Smooth muscle cell (in vitro differentiated cells): ENCODE measurements at regions not wholly inside any gene's neighbourhood (a gene's known extent, or its start where the extent isn't known, plus 50 kb on each side); places are given as distances from the start of the nearest gene placed in this dataset.

Experiments used
- DNase-seq: peaks from one replicate; lab custom pipeline; 2025; ENCODE audit not compliant: unreplicated experiment; lab: John Stamatoyannopoulos, UW
- H2AFZ ChIP-seq: fragments of 200-600 bp; sonication (generic); 2 replicates; pipeline ENCODE4 v1.6.0; 2016; ENCODE audit warnings: antibody characterized with exemption, low read depth, mild to moderate bottlenecking
- H3F3A ChIP-seq: fragments of 200-600 bp; sonication (generic); 2 replicates; pipeline ENCODE4 v1.6.0; 2017; ENCODE audit warnings: antibody characterized with exemption, low read depth
- H3K27ac ChIP-seq: fragments of 200-600 bp; sonication (generic); 2 replicates; pipeline ENCODE4 v1.5.1; 2016; ENCODE audit warnings: low read depth, mild to moderate bottlenecking
- H3K27me3 ChIP-seq: fragments of 200-600 bp; sonication (generic); 2 replicates; pipeline ENCODE4 v1.6.1; 2016; ENCODE audit warnings: low read depth, mild to moderate bottlenecking
- H3K36me3 ChIP-seq: fragments of 200-600 bp; sonication (generic); 2 replicates; pipeline ENCODE4 v1.5.1; 2016; ENCODE audit warnings: low read depth
- H3K4me1 ChIP-seq: fragments of 200-600 bp; sonication (generic); 2 replicates; pipeline ENCODE4 v1.5.1; 2016; ENCODE audit warnings: low read depth
- H3K4me2 ChIP-seq: fragments of 200-600 bp; sonication (generic); 2 replicates; pipeline ENCODE4 v1.6.0; 2016; ENCODE audit warnings: mild to moderate bottlenecking
- H3K4me3 ChIP-seq: fragments of 200-600 bp; sonication (generic); 2 replicates; pipeline ENCODE4 v1.5.1; 2016; ENCODE audit warnings: mild to moderate bottlenecking
- H3K79me2 ChIP-seq: fragments of 200-600 bp; sonication (generic); 2 replicates; pipeline ENCODE4 v1.6.0; 2016; ENCODE audit warnings: low read depth, mild to moderate bottlenecking
- H3K9ac ChIP-seq: fragments of 200-600 bp; sonication (generic); 2 replicates; pipeline ENCODE4 v1.6.0; 2016; ENCODE audit warnings: low read depth
- H3K9me3 ChIP-seq: fragments of 200-600 bp; sonication (generic); replicated peaks from 2 replicates; pipeline ENCODE4 v1.5.1; 2016; ENCODE audit warnings: low read depth
- H4K20me1 ChIP-seq: fragments of 200-600 bp; sonication (generic); 2 replicates; pipeline ENCODE4 v1.6.0; 2016; ENCODE audit warnings: low read depth
- CTCF ChIP-seq: fragments of 200-600 bp; sonication (generic); IDR thresholded peaks from 2 replicates; pipeline ENCODE4 v1.5.1; 2017; ENCODE audit warnings: borderline replicate concordance, mild to moderate bottlenecking, antibody characterized with exemption; ENCODE audit not compliant: insufficient read depth, poor library complexity, severe bottlenecking
- WGBS: methylation state at CpG from one replicate; pipeline ENCODE4 v1.1.7; 2016; ENCODE audit warnings: low lambda C conversion rate; 5-methylcytosine and 5-hydroxymethylcytosine counted together

DNA sequence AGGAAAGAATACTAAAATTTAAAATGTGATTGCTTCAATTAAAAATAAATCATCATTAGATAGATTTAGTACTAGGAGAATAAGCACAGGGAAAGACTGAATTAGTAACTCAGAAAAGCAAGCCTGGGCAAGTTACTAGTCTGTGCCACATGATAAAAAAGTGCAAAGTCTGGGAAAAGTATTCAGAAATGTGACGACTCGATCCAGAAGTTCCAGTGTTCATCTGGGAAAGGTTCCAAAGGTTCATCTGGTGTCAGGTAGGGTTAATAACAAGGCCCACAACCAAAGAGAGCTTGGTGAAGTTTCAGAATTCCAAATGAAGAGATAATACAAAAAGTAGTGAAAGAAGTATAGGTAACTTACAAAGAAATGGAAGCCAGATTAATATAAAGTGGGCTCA is 78.3 kb upstream of the ARSJ start:
- Histone ChIP-seq H3K27me3 (no peaks in the 10 kb centered on the region), H3K9ac (no peak overlapping the region), H3K4me2 (no peak overlapping the region), H3K36me3 (no peaks in the 10 kb centered on the region), H3K4me1 (no peaks in the 10 kb centered on the region), H2AFZ (no peak overlapping the region), H3K4me3 (no peak overlapping the region), H3K79me2 (no peaks in the 10 kb centered on the region), H3K9me3 (no peaks in the 10 kb centered on the region), H4K20me1 (no peaks in the 10 kb centered on the region), H3F3A (no peaks in the 10 kb centered on the region), H3K27ac (no peak overlapping the region)
- no peak for DNase-seq
- 80% methylated on average over 2 of the region's 2 CpGs for WGBS
- no peak for TF ChIP-seq CTCF

DNA sequence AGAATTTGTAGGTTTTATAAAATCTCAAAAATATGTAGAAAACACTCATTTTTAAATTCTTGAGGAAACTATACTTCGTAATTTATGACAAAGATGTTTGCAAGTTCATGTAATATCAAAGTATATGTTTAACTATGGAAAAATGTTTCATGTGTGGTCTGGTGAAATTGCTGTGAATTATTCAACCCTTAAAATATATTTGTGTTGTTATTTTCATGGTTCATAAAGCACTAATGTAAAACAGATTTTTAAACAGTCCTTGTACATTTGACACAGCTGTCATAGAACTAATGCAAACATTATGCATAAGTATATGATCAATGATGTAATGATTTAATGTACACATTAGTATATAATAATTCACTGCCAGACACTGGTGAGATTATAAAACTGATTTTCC is 83.1 kb upstream of the ARSJ start:
- Histone ChIP-seq H3K4me2 (no peak overlapping the region), H3K79me2 (no peaks in the 10 kb centered on the region), H3K27me3 (no peaks in the 10 kb centered on the region), H3K36me3 (no peaks in the 10 kb centered on the region), H3K9ac (no peak overlapping the region), H3K9me3 (no peaks in the 10 kb centered on the region), H3K4me1 (no peaks in the 10 kb centered on the region), H2AFZ (no peak overlapping the region), H3K27ac (no peak overlapping the region), H4K20me1 (no peaks in the 10 kb centered on the region), H3K4me3 (no peak overlapping the region), H3F3A (no peaks in the 10 kb centered on the region)
- no peak for DNase-seq
- TF ChIP-seq CTCF, result no peak
- 96% methylated on average over 1 of the region's 1 CpG for WGBS

- H3K36me3 ChIP-seq, result no peaks in the 10 kb centered on the region
- no peaks in the 10 kb centered on the region for H3K79me2 ChIP-seq
- no peak overlapping the region for H3K9ac ChIP-seq
- no peak overlapping the region for H3K4me3 ChIP-seq
- 89% methylated on average over 1 of the region's 1 CpG for WGBS
- TF ChIP-seq CTCF, result no peak
- H2AFZ ChIP-seq, result no peak overlapping the region
- no peaks in the 10 kb centered on the region for H3K4me1 ChIP-seq
- no peak for DNase-seq
- H3K9me3 ChIP-seq, result no peaks in the 10 kb centered on the region
- no peaks in the 10 kb centered on the region for H3K27me3 ChIP-seq
- no peak overlapping the region for H3K4me2 ChIP-seq
- H3F3A ChIP-seq, result no peaks in the 10 kb centered on the region
- H3K27ac ChIP-seq, result no peak overlapping the region
- no peaks in the 10 kb centered on the region for H4K20me1 ChIP-seq
Observed at GRCh38 chr4:114072781-114073180, 93.3 kb upstream of the ARSJ start.

GRCh38 chr4:114076899-114077570 is 97.6 kb upstream of the ARSJ start:
- no peak for TF ChIP-seq CTCF
- Histone ChIP-seq H3K9ac (no peak overlapping the region), H2AFZ (no peak overlapping the region), H3K27me3 (no peaks in the 10 kb centered on the region), H3K4me1 (no peaks in the 10 kb centered on the region), H3K79me2 (no peaks in the 10 kb centered on the region), H3K36me3 (no peaks in the 10 kb centered on the region), H4K20me1 (no peaks in the 10 kb centered on the region), H3K4me2 (no peak overlapping the region), H3F3A (no peaks in the 10 kb centered on the region), H3K27ac (no peak overlapping the region), H3K9me3 (no peaks in the 10 kb centered on the region), H3K4me3 (no peak overlapping the region)
- DNase-seq, result no peak
- 94% methylated on average over 1 of the region's 1 CpG for WGBS
